Stimulated activated naive CD8-positive, alpha-beta T cell treated with anti-CD3 and anti-CD28 coated beads, Interleukin-15, Interleukin-2, amounts not matched to agents 100 ng/mL and 50 ng/mL, for 24 hours (primary cell): ENCODE measurements at regions not wholly inside any gene's neighbourhood (a gene's known extent, or its start where the extent isn't known, plus 50 kb on each side); places are given as distances from the start of the nearest gene placed in this dataset.
"Not testable (repeated sequence)": the region's sequence is repeated elsewhere in the genome, so short reads cannot be mapped to it uniquely, and the experiment has no call there.

Experiments used
- H3K27ac Mint-ChIP-seq: one replicate; pipeline ENCODE4 v1.8.0; 2021; ENCODE audit warnings: mild to moderate bottlenecking, mixed read lengths
- H3K27me3 Mint-ChIP-seq: one replicate; pipeline ENCODE4 v1.8.0; 2021; ENCODE audit warnings: mixed read lengths
- H3K36me3 Mint-ChIP-seq: one replicate; pipeline ENCODE4 v1.8.0; 2021; ENCODE audit warnings: low read depth, mixed read lengths
- H3K4me1 Mint-ChIP-seq: one replicate; pipeline ENCODE4 v1.8.0; 2021; ENCODE audit warnings: low read depth, mixed read lengths
- H3K4me3 Mint-ChIP-seq: one replicate; pipeline ENCODE4 v1.8.0; 2021; ENCODE audit warnings: mild to moderate bottlenecking, mixed read lengths
- H3K9me3 Mint-ChIP-seq: one replicate; pipeline ENCODE4 v1.8.0; 2021; ENCODE audit warnings: mixed read lengths

GRCh38 chr14:92223025-92223424 lies 99.9 kb upstream of the SLC24A4 start:
- Mint-ChIP-seq H3K4me1 (no peaks in the 10 kb centered on the region), H3K27ac (no peak overlapping the region), H3K36me3 (no peaks in the 10 kb centered on the region), H3K27me3 (no peaks in the 10 kb centered on the region), H3K9me3 (no peaks in the 10 kb centered on the region), H3K4me3 (no peak overlapping the region)

GRCh38 chr14:92224358-92224954 lies 98.5 kb upstream of the SLC24A4 start:
- H3K4me3 Mint-ChIP-seq: no peak overlapping the region
- no peaks in the 10 kb centered on the region for H3K9me3 Mint-ChIP-seq
- no peaks in the 10 kb centered on the region for H3K36me3 Mint-ChIP-seq
- no peak overlapping the region for H3K27ac Mint-ChIP-seq
- peaks cover 6% of the 10 kb centered on the region for H3K27me3 Mint-ChIP-seq
- H3K4me1 Mint-ChIP-seq: no peaks in the 10 kb centered on the region

GRCh38 chr14:92225731-92226130 lies 97.2 kb upstream of the SLC24A4 start:
- Mint-ChIP-seq H3K9me3 (no peaks in the 10 kb centered on the region), H3K27ac (no peak overlapping the region), H3K36me3 (no peaks in the 10 kb centered on the region), H3K27me3 (peaks cover 10% of the 10 kb centered on the region), H3K4me3 (no peak overlapping the region), H3K4me1 (no peaks in the 10 kb centered on the region)

- H3K36me3 Mint-ChIP-seq, H3K9me3 Mint-ChIP-seq, H3K4me1 Mint-ChIP-seq, H3K4me3 Mint-ChIP-seq: not testable (repeated sequence)
- peaks cover 13% of the 10 kb centered on the region for H3K27me3 Mint-ChIP-seq
- peak overlapping the region; percentile 34 for H3K27ac Mint-ChIP-seq
Observed at GRCh38 chr14:92226166-92226565, 96.8 kb upstream of the SLC24A4 start.

- H3K27me3 Mint-ChIP-seq: peaks cover 12% of the 10 kb centered on the region
- H3K27ac Mint-ChIP-seq: no peak overlapping the region
- H3K36me3 Mint-ChIP-seq: no peaks in the 10 kb centered on the region
- H3K4me1 Mint-ChIP-seq: no peaks in the 10 kb centered on the region
- peaks cover 8% of the 10 kb centered on the region for H3K9me3 Mint-ChIP-seq
- no peak overlapping the region for H3K4me3 Mint-ChIP-seq
Observed at GRCh38 chr14:92236243-92236900, 86.6 kb upstream of the SLC24A4 start.

GRCh38 chr14:92240658-92241057 lies 82.3 kb upstream of the SLC24A4 start:
- H3K4me1 Mint-ChIP-seq: no peaks in the 10 kb centered on the region
- no peaks in the 10 kb centered on the region for H3K36me3 Mint-ChIP-seq
- H3K4me3 Mint-ChIP-seq: no peak overlapping the region
- H3K27me3 Mint-ChIP-seq: peaks cover 6% of the 10 kb centered on the region
- H3K27ac Mint-ChIP-seq: no peak overlapping the region
- peaks cover 19% of the 10 kb centered on the region for H3K9me3 Mint-ChIP-seq

GRCh38 chr14:92241966-92242595 lies 80.9 kb upstream of the SLC24A4 start:
- Mint-ChIP-seq H3K4me1 (no peaks in the 10 kb centered on the region), H3K36me3 (no peaks in the 10 kb centered on the region)

GRCh38 chr14:92244805-92245204 lies 78.2 kb upstream of the SLC24A4 start:
- H3K27ac Mint-ChIP-seq: no peak overlapping the region
- no peaks in the 10 kb centered on the region for H3K36me3 Mint-ChIP-seq
- no peak overlapping the region for H3K4me3 Mint-ChIP-seq
- no peaks in the 10 kb centered on the region for H3K4me1 Mint-ChIP-seq
- peaks cover 6% of the 10 kb centered on the region for H3K27me3 Mint-ChIP-seq
- peaks cover 30% of the 10 kb centered on the region for H3K9me3 Mint-ChIP-seq

More at GRCh38 chr14:92241966-92242595, 80.9 kb upstream of the SLC24A4 start:
- H3K9me3 Mint-ChIP-seq: peaks cover 30% of the 10 kb centered on the region
- peaks cover 6% of the 10 kb centered on the region for H3K27me3 Mint-ChIP-seq
- H3K4me3 Mint-ChIP-seq: no peak overlapping the region
- no peak overlapping the region for H3K27ac Mint-ChIP-seq

GRCh38 chr14:92247341-92247740 lies 75.6 kb upstream of the SLC24A4 start:
- Mint-ChIP-seq H3K4me3 (no peak overlapping the region), H3K9me3 (peaks cover 30% of the 10 kb centered on the region), H3K27ac (no peak overlapping the region), H3K27me3 (peaks cover 21% of the 10 kb centered on the region), H3K36me3 (no peaks in the 10 kb centered on the region), H3K4me1 (no peaks in the 10 kb centered on the region)

- Mint-ChIP-seq H3K36me3 (no peaks in the 10 kb centered on the region), H3K27me3 (peaks cover 27% of the 10 kb centered on the region), H3K9me3 (peaks cover 30% of the 10 kb centered on the region), H3K4me1 (no peaks in the 10 kb centered on the region), H3K27ac (no peak overlapping the region), H3K4me3 (no peak overlapping the region)
Observed at GRCh38 chr14:92247947-92248346, 75.0 kb upstream of the SLC24A4 start.

- H3K9me3 Mint-ChIP-seq: peaks cover 27% of the 10 kb centered on the region
- H3K27me3 Mint-ChIP-seq: peaks cover 33% of the 10 kb centered on the region
- no peaks in the 10 kb centered on the region for H3K36me3 Mint-ChIP-seq
- H3K4me1 Mint-ChIP-seq: no peaks in the 10 kb centered on the region
- no peak overlapping the region for H3K4me3 Mint-ChIP-seq
- H3K27ac Mint-ChIP-seq: no peak overlapping the region
Observed at GRCh38 chr14:92248696-92249095, 74.3 kb upstream of the SLC24A4 start.

GRCh38 chr14:92250366-92250765 lies 72.6 kb upstream of the SLC24A4 start:
- not testable (repeated sequence) for H3K36me3 Mint-ChIP-seq, H3K4me1 Mint-ChIP-seq, H3K4me3 Mint-ChIP-seq, H3K27ac Mint-ChIP-seq
- peaks cover 48% of the 10 kb centered on the region for H3K27me3 Mint-ChIP-seq
- peaks cover 15% of the 10 kb centered on the region for H3K9me3 Mint-ChIP-seq

- no peak overlapping the region for H3K4me3 Mint-ChIP-seq
- H3K36me3 Mint-ChIP-seq: no peaks in the 10 kb centered on the region
- peaks cover 57% of the 10 kb centered on the region for H3K27me3 Mint-ChIP-seq
- H3K27ac Mint-ChIP-seq: no peak overlapping the region
- no peaks in the 10 kb centered on the region for H3K9me3 Mint-ChIP-seq
- H3K4me1 Mint-ChIP-seq: peaks cover 3% of the 10 kb centered on the region
Observed at GRCh38 chr14:92252323-92252722, 70.6 kb upstream of the SLC24A4 start.

GRCh38 chr14:92253381-92253894 lies 69.5 kb upstream of the SLC24A4 start:
- Mint-ChIP-seq H3K9me3 (no peaks in the 10 kb centered on the region), H3K4me3 (no peak overlapping the region), H3K36me3 (no peaks in the 10 kb centered on the region), H3K27ac (no peak overlapping the region), H3K4me1 (peaks cover 6% of the 10 kb centered on the region), H3K27me3 (peaks cover 57% of the 10 kb centered on the region)

- H3K36me3 Mint-ChIP-seq: no peaks in the 10 kb centered on the region
- H3K9me3 Mint-ChIP-seq: no peaks in the 10 kb centered on the region
- no peak overlapping the region for H3K4me3 Mint-ChIP-seq
- H3K27me3 Mint-ChIP-seq: peaks cover 55% of the 10 kb centered on the region
- H3K27ac Mint-ChIP-seq: no peak overlapping the region
- peaks cover 17% of the 10 kb centered on the region for H3K4me1 Mint-ChIP-seq
Observed at GRCh38 chr14:92254786-92255185, 68.2 kb upstream of the SLC24A4 start.
